CD14-positive monocyte (primary cell): ENCODE measurements at regions not wholly inside any gene's neighbourhood (a gene's known extent, or its start where the extent isn't known, plus 50 kb on each side); places are given as distances from the start of the nearest gene placed in this dataset.

Source experiments
- DNase-seq, 3 donors: peaks; one replicate each; pipeline ENCODE4 v3.0.0-alpha.2; 2011 to 2022
- H2AFZ ChIP-seq: 2 replicates; pipeline ENCODE4 v1.6.0; 2012; ENCODE audit warnings: mild to moderate bottlenecking, low read depth, low read length, inconsistent platforms; ENCODE audit not compliant: insufficient read depth, poor library complexity, severe bottlenecking
- H3K27ac ChIP-seq, 2 donors: 1 replicate in 1 of 2; 2 replicates in 1 of 2; pipeline ENCODE4 v1.5.1; 2012 to 2013; ENCODE audit warnings: low read length in 2 of 2, control low read depth in 1 of 2, inconsistent platforms in 1 of 2, low read depth in 1 of 2, mild to moderate bottlenecking in 1 of 2
- H3K27me3 ChIP-seq, 2 donors: one replicate each; pipeline versions ENCODE4 v1.6.0 to v1.6.1; 2011 to 2013; ENCODE audit warnings: low read length in 2 of 2; ENCODE audit not compliant: control insufficient read depth in 2 of 2, insufficient read depth in 2 of 2
- H3K36me3 ChIP-seq, 2 donors: replicated peaks in 1 of 2; 1 replicate in 1 of 2; 2 replicates in 1 of 2; pipeline versions ENCODE4 v1.5.1 to v1.6.1; 2012 to 2013; ENCODE audit warnings: low read length in 2 of 2, control low read depth in 1 of 2, inconsistent platforms in 1 of 2, mild to moderate bottlenecking in 1 of 2; ENCODE audit not compliant: insufficient read depth in 2 of 2, control insufficient read depth in 1 of 2
- H3K4me1 ChIP-seq, 2 donors: 1 replicate in 1 of 2; 2 replicates in 1 of 2; pipeline versions ENCODE4 v1.5.1 to v1.6.1; 2012 to 2013; ENCODE audit warnings: low read length in 2 of 2, control low read depth in 1 of 2, inconsistent platforms in 1 of 2, mild to moderate bottlenecking in 1 of 2, moderate library complexity in 1 of 2; ENCODE audit not compliant: insufficient read depth in 2 of 2, control insufficient read depth in 1 of 2
- H3K4me2 ChIP-seq: replicated peaks from 2 replicates; pipeline ENCODE3; 2012; ENCODE audit warnings: low read length, moderate library complexity, mild to moderate bottlenecking; ENCODE audit not compliant: poor library complexity, severe bottlenecking; ENCODE audit errors: extremely low read depth
- H3K4me3 ChIP-seq, 3 experiments: fragments of 200-600 bp in 1 of 3; sonication (generic) in 1 of 3; replicated peaks in 1 of 3; 1 replicate in 2 of 3; 2 replicates in 1 of 3; pipeline ENCODE4 v1.5.1; 2011 to 2013; ENCODE audit warnings: low read length in 3 of 3, mild to moderate bottlenecking in 3 of 3, control low read depth in 2 of 3, low read depth in 2 of 3, inconsistent platforms in 1 of 3, moderate library complexity in 1 of 3
- H3K79me2 ChIP-seq: 2 replicates; pipeline ENCODE4 v1.6.0; 2012; ENCODE audit warnings: mild to moderate bottlenecking, control low read depth, inconsistent platforms, low read length, moderate library complexity; ENCODE audit not compliant: insufficient read depth
- H3K9ac ChIP-seq: 2 replicates; pipeline ENCODE4 v1.6.0; 2017; ENCODE audit warnings: low read length, mild to moderate bottlenecking; ENCODE audit not compliant: insufficient read depth, poor library complexity, severe bottlenecking
- H3K9me3 ChIP-seq, 2 donors: replicated peaks in 1 of 2; 1 replicate in 1 of 2; 2 replicates in 1 of 2; pipeline versions ENCODE4 v1.5.1 to v1.6.1; 2012 to 2013; ENCODE audit warnings: low read length in 2 of 2, control low read depth in 1 of 2; ENCODE audit not compliant: control insufficient read depth in 1 of 2, insufficient read depth in 1 of 2
- H4K20me1 ChIP-seq: 2 replicates; pipeline ENCODE4 v1.6.0; 2012; ENCODE audit warnings: mild to moderate bottlenecking, low read length, control low read depth, moderate library complexity; ENCODE audit not compliant: insufficient read depth
- H3K27ac Mint-ChIP-seq, 7 donors: one replicate each; pipeline ENCODE4 v1.8.0; 2020; ENCODE audit warnings: mild to moderate bottlenecking in 7 of 7, mixed read lengths in 7 of 7, moderate library complexity in 6 of 7, inconsistent platforms in 2 of 7
- H3K27me3 Mint-ChIP-seq, 3 donors: one replicate each; pipeline ENCODE4 v1.8.0; 2021 to 2022; ENCODE audit warnings: low read depth in 3 of 3, mild to moderate bottlenecking in 3 of 3, mixed read lengths in 3 of 3, moderate library complexity in 3 of 3, inconsistent platforms in 1 of 3
- H3K36me3 Mint-ChIP-seq, 2 donors: one replicate each; pipeline ENCODE4 v1.8.0; 2020; ENCODE audit warnings: mixed read lengths in 2 of 2, inconsistent platforms in 1 of 2, mild to moderate bottlenecking in 1 of 2
- H3K4me1 Mint-ChIP-seq: one replicate; pipeline ENCODE4 v1.8.0; 2020; ENCODE audit warnings: mild to moderate bottlenecking, mixed read lengths
- H3K4me3 Mint-ChIP-seq, 2 donors: one replicate each; pipeline ENCODE4 v1.8.0; 2020; ENCODE audit warnings: mild to moderate bottlenecking in 2 of 2, mixed read lengths in 2 of 2, moderate library complexity in 1 of 2
- H3K9me3 Mint-ChIP-seq, 7 donors: one replicate each; pipeline ENCODE4 v1.8.0; 2020 to 2022; ENCODE audit warnings: mixed read lengths in 7 of 7, mild to moderate bottlenecking in 6 of 7, moderate library complexity in 6 of 7, inconsistent platforms in 2 of 7
- WGBS: methylation state at CpG from one replicate; pipeline ENCODE4 v1.1.5; 2013; ENCODE audit warnings: missing lambda C conversion rate; ENCODE audit not compliant: insufficient coverage; 5-methylcytosine and 5-hydroxymethylcytosine counted together
- intact Hi-C, 2 donors: fragments of 100-400 bp; cut with micrococcal nuclease; formaldehyde crosslinking; loops; one replicate each; pipeline versions ENCODE4 v1.15.0 to v1.15.1; 2023
- TF ChIP-seq, protein P1 (sequence below): fragments of 200-600 bp; IDR thresholded peaks from one replicate; pipeline ENCODE4 v1.8.0; 2022; ENCODE audit warnings: antibody characterized with exemption, mild to moderate bottlenecking

- WGBS, result 89% methylated on average over 7 of the region's 10 CpGs
- Histone ChIP-seq H2AFZ (no peak overlapping the region), H3K27ac (no peak overlapping the region), H3K27me3 (no peaks in the 10 kb centered on the region), H3K36me3 (no peaks in the 10 kb centered on the region), H3K79me2 (no peaks in the 10 kb centered on the region), H3K4me1 (peaks cover 0 to under 1% of the 10 kb centered on the region in 2 donors), H4K20me1 (no peaks in the 10 kb centered on the region), H3K9ac (no peak overlapping the region), H3K9me3 (no peaks in the 10 kb centered on the region), H3K4me2 (no peak overlapping the region), H3K4me3 (no peak overlapping the region)
- intact Hi-C loops, result no loop called here
- no peaks in the 10 kb centered on the region for H3K36me3 Mint-ChIP-seq
- TF ChIP-seq, protein P1, sequence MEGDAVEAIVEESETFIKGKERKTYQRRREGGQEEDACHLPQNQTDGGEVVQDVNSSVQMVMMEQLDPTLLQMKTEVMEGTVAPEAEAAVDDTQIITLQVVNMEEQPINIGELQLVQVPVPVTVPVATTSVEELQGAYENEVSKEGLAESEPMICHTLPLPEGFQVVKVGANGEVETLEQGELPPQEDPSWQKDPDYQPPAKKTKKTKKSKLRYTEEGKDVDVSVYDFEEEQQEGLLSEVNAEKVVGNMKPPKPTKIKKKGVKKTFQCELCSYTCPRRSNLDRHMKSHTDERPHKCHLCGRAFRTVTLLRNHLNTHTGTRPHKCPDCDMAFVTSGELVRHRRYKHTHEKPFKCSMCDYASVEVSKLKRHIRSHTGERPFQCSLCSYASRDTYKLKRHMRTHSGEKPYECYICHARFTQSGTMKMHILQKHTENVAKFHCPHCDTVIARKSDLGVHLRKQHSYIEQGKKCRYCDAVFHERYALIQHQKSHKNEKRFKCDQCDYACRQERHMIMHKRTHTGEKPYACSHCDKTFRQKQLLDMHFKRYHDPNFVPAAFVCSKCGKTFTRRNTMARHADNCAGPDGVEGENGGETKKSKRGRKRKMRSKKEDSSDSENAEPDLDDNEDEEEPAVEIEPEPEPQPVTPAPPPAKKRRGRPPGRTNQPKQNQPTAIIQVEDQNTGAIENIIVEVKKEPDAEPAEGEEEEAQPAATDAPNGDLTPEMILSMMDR, result no peak
- no peak for DNase-seq
- H3K27me3 Mint-ChIP-seq, result peaks cover 0 to 6% (median 1%) of the 10 kb centered on the region in 3 donors
- H3K4me1 Mint-ChIP-seq, result peaks cover 3% of the 10 kb centered on the region
- no peak overlapping the region for H3K4me3 Mint-ChIP-seq
- H3K9me3 Mint-ChIP-seq, result peaks cover 0 to 6% (median 3%) of the 10 kb centered on the region in 7 donors
- H3K27ac Mint-ChIP-seq, result no peak overlapping the region
These were observed 226.8 kb upstream of the RAB6C start for GRCh38 chr2:129752686-129753085.

DNA sequence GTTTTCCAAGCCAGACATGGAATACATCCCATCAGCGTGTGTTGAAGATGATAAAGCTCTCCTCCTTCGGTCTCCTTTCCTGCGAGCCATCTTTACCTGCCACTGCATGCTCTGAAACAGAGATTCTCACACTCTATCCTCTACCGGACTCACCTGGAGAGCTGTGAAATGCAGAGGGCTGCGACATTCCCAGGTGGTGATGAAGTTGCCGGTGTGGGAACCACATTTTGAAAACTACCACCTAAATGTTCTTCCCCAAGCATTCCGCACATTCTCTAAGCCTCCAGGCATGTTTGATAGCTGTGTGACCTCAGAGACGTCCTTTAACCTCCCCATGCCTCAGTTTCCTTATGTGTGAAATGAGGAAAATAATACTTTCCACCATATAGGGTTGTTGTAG lies 226.2 kb upstream of the RAB6C start:
- intact Hi-C loops, result no loop called here
- Mint-ChIP-seq H3K4me1 (peaks cover 3% of the 10 kb centered on the region), H3K36me3 (no peaks in the 10 kb centered on the region), H3K4me3 (no peak overlapping the region), H3K27me3 (peaks cover 0 to 6% (median 1%) of the 10 kb centered on the region in 3 donors), H3K27ac (peak overlapping the region in 1 of 7 donors; percentile 28), H3K9me3 (peaks cover 0 to 6% (median 3%) of the 10 kb centered on the region in 7 donors)
- H3K27me3 ChIP-seq, result no peaks in the 10 kb centered on the region
- no peak for DNase-seq
- no peaks in the 10 kb centered on the region for H3K36me3 ChIP-seq
- H3K79me2 ChIP-seq, result no peaks in the 10 kb centered on the region
- no peaks in the 10 kb centered on the region for H4K20me1 ChIP-seq
- H3K4me3 ChIP-seq, result no peak overlapping the region
- no peak overlapping the region for H3K27ac ChIP-seq
- no peak overlapping the region for H3K9ac ChIP-seq
- peaks cover under 1 to 6% of the 10 kb centered on the region in 2 donors for H3K4me1 ChIP-seq
- TF ChIP-seq, protein P1, result no peak
- WGBS, result no CpG with 5 or more reads among the region's 8 CpGs
- no peak overlapping the region for H3K4me2 ChIP-seq
- H2AFZ ChIP-seq, result no peak overlapping the region
- no peaks in the 10 kb centered on the region for H3K9me3 ChIP-seq
